GM19025 (cell line): ENCODE measurements at regions not wholly inside any gene's neighbourhood (a gene's known extent, or its start where the extent isn't known, plus 50 kb on each side); places are given as distances from the start of the nearest gene placed in this dataset.
"Not testable (repeated sequence)": the region's sequence is repeated elsewhere in the genome, so short reads cannot be mapped to it uniquely, and the experiment has no call there.

ENCODE experiments used
- ATAC-seq: cut with Tn5 transposase; IDR thresholded peaks from one replicate; pipeline ENCODE4 v1.9.1; 2021; ENCODE audit warnings: mild to moderate bottlenecking, low read depth, moderate library complexity; ENCODE audit not compliant: unreplicated experiment

DNA sequence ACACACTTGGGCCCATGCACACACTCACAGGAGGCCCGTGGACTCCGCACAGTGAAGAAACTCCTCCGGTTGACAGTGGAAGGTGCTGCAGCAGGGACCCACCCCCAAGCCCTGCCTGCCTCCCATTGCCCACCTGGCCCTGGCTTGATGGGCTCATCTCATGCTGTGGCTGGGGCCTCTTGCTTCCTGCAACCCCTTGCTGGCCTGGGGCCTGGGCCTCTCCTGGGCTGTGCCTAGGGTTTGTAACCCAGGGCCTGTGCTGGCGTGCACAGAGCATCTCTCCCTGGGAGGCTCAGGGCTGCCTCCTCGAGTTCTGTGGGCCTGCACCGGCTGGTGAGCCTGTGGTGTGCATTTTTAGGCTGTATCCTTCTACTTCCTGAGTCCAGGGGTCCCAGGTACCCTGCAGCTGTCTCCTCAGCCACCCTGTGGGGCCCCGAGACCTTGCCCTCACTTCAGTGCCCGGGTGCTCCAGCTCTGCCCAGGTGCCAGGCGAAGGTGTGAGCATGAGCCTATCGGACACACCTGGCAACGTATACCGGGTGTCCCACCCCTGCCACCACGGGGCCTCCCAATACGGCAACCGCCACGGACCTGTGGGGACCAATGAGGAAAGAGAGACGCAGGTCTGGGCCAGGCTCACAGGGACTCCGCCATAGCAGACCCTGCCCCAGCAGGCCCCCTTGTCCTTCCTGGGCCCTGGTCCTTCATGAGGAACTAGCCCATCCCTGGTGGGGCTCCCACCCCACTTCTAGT is 158.3 kb upstream of the POTEB2 start:
- not testable (repeated sequence) for ATAC-seq

DNA sequence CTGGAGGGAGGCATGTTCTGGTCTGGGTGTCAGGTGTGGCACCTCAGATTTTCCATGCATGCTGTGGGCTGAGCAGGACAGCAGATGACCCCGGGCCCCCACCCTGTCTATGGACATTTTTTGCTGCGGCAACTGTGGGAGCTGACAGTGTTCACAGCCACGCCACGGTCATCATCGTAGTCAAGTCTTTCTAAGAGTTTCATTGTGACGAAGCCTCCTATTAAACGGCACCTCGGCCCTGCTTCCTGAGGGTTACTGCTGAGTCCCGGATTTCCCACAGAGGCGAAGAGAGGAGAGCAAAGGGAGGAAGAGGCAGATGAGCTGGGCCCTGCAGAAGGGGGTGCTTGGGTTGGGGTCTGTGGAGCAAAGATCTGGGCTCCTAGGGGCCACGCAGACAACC is 152.1 kb upstream of the POTEB2 start:
- ATAC-seq: not testable (repeated sequence)

DNA sequence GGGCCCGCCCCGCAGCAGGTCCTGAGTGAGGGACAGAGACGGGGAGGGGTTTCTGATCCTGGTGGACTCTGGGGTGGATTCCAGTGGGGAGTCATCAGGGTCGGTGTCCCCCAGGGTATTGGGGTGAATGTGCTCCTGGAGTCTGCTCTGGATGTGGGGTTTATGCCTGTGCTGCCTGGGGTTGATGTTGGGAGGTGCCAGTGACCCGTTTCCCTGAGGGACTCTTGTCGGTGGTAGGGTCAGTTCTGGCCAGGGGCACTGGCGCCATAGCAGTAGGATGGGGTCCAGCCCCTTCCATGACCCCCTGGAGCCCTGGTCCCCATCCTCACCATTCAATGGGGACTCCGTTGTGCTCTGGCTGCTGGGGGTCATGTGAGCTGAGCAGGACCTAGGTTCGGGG is 151.2 kb upstream of the POTEB2 start:
- ATAC-seq: not testable (repeated sequence)

DNA sequence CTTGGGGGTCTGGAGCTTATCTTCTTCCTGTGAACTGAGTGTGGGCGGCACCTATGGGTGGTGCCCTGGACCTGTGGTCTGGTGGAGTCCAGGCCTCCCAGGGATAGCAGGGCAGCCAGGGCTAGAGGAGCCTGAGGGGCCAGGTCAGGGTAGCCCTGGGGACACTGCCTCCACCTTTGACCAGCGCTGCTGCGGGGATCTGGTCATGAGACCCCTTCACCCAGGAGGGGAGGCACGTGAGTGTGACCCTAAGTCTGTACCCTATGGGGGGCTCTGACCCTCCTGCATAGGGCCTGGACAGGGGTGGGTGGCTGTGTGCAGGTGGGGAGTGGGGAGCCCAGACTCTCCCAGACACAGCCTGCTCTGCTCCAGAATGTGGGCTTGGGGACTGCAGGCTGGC is 150.5 kb upstream of the POTEB2 start:
- ATAC-seq: not testable (repeated sequence)

DNA sequence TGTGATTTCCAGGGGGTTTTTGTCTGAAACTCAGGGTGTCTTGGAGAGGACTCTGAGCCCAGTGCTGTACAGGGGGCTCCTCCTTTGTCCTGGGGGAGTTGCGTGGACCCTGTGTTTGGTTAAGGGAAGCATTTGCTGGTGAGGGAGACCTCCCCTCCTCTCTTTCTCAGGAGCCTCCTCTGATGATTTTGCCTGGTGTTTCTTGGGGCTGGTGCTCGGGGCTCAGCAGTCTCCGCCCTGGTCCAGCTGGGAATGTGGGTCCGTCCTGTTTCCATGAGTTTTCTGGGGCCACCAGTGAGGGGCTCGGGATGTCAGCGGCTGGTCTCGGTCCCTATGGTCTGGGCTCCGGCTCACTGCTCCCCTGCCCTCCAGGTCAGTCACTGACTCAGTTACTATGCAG is 149.1 kb upstream of the POTEB2 start:
- ATAC-seq: not testable (repeated sequence)

DNA sequence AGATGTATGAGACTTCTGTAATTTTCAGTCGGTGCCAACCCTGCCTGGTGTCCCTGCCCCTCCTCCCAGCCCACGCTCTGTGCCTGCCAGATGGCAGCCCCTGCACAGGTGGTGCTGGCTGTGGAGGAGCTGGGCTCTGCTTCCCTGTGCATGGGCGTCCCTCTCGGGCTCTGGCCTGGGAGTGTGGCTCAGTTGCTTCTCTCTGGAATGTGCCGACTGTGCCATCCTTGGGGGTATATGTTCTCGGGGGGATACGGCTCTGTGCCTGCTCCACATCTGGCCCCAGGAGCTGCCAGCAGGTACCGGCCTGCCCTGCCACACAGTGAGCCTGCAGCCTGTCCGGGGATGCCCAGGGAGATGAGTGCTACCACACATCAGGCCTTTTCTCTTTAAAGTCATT is 147.2 kb upstream of the POTEB2 start:
- ATAC-seq: not testable (repeated sequence)

DNA sequence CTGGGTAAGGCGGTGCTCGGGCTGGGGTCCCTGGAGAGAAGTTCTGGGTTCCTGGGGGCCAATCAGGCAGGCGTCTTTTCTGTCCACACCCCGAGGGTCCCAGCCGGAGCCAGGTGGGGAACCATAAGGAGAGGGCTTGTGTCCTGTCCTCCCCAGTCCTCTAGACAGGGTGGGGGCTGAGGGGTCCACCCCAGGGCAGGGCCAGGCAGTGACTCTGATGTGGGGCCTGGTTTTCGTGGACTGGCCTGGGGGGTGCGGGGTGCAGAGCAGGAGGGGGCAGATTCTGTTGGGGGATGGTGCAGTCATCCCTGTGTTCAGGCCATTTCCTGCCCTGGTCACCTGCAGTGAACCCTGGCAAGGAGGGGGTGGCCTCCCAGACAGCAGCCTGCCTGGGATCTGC is 143.5 kb upstream of the POTEB2 start:
- not testable (repeated sequence) for ATAC-seq

DNA sequence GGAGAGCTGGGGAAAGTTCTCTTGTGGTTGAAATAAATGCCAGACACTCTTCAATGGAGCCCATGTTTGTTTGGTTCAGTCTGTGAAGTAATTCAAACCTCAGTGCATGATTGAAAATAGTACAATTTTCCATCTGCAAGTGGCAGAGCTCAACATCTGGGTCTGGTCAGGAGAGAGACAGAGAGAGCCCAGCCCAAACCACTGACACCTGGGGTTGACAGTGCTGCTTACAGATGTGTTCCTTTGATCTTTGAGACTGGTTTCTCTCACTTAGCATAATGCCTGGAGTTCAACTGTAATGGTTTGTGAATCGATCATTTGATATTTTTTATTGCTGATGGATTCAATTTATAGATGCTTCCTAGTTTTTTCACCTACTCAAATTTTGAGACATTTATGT is 137.3 kb upstream of the POTEB2 start:
- ATAC-seq: not testable (repeated sequence)

DNA sequence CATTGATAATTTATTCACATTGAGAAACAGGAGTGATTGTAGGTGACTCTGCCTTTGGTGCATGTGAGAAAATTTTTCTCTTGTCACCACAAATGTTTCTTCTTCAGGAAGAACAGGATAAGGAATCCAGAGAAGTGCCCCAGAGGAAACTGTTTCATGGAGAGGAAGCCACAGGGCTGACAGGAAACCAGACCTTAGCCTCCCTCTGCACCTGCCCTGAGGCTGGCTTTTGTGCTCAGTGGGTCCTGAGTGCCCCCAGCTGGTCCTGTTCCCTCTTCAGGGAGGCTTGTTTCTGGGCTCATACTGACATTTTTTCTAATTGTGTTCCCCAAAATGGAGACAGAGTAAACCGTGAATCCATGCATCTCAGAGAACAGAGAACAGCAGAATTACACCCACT is 135.8 kb upstream of the POTEB2 start:
- not testable (repeated sequence) for ATAC-seq

DNA sequence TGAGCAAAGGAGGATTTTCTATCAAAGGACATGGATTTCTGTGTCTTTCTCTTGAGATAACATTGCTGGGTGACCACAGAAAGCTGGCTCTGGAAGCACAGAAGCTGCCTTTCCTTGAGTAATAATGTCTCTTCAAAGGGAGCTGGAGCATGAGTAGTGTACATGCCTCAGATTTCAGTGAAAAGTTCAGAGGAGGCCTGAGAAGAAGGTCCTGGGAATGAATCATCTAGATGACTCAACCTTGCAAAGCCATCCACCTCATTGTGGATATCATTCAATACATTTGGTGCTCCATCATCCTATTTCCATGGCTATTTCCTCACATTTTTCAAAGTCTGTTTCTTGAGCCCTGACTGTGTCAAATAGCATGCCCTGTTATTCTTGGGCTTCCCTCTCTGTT is 125.6 kb upstream of the POTEB2 start:
- ATAC-seq: not testable (repeated sequence)

DNA sequence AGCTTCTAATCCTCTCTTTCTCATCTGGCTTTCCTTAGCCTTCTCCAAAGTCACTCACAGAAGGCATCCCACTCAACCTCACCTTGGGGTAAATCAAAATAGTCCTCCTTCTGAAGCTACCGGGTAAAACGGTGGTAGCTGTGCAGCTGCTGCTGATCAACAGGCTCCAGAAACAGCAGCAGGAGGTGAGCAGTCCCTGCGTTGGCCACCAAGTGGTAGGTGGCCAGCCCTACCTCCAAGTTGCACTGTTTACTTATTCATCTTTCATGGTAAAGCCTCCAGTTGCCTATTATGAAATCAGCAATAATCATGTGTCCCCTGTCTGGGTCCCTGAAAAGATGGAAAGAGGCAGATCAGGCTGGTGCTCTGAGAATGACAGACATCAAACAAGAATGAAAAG is 125.1 kb upstream of the POTEB2 start:
- not testable (repeated sequence) for ATAC-seq

DNA sequence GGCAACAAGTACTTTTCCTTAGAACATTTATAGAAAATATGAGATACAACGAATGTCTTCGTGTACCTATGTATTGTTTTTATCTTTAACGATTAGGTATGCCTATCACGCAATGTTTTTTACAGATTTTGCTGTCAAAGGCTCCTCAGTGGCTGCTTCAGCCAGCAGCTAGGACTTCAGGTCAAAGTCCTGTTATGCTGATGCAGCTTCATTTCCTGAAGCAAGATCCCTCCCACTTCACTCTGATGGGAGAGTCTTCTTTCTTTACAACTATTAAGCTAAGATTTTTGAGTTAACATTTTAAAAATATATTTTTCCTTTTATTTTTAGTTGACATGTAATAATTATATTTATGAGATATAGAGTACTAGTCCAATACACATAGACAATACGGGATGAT is 120.7 kb upstream of the POTEB2 start:
- not testable (repeated sequence) for ATAC-seq

DNA sequence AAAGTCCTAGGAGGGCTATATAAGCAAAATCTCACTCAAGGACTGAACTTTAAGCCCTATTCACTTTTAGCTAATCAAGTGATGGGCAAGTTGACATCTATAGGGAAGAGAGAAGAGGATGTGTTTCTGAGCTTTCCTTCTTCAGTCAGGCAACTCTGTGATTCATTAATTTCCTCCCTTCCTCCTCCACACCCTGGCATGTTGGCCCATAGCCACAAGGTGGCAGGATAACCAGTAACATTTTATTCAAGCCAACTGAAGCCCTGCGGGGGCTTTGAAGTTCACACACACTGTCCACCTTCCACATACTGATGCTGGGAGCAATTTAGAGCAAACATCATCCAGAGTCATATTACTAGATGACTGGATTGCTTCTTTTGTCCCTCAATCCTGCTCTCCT is 111.9 kb upstream of the POTEB2 start:
- peak; percentile 73 for ATAC-seq

DNA sequence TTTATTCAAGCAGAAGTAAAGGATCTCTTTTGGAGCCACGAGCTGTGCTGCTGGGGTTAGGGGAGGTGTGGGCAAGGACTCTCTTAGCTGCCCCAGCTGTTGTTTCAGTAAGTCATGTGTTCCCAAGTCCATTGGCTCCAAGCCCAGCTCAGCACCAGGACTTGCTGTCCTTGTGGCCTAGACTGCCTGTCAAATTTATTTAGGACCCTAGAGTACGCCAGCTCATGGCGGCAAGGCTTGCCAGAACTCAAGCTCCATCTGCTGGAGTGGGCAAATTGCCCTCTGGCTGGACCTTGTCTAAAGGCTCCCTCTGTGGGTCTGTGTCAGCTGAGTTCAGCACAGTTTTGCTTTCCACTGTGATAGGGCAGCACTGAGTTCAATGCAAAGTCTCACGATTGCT is 106.6 kb upstream of the POTEB2 start:
- ATAC-seq: not testable (repeated sequence)

DNA sequence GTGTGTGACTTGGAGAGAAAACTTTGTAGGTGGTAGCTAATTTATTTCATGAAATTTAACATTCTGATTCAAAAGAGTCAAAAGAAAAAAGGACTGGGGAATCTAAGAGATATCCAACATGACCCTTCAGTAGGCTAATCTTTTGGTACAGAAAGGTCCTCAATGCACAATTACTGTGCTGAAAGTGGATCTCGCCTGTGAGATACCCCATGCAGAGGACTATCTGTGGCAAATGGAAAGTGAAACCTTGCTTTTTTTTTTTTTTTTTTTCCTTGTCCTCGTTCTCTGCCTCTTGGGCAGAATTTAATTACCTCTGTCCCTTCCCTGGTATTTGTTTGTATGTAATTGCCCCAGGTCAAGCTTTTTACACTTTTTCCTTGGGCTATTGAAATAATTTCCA is 93.2 kb upstream of the POTEB2 start:
- ATAC-seq: not testable (repeated sequence)

DNA sequence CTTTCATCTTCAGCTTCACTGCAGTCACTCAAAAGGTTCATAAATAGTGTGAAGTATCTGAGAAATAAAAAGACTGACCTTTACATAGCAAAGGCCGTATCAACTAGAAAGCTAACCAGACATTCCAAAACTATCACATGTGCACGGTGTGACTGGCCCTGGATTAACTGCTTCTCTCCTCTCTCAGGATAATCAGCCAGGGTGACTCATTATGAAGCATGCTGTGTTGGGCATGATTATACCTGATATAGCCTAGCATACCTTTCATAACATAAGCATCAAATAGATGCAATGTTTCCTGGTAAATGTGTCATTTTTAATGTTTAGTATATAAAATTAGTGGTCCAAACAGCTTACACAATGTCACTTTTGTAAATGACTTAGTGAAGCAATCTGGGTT is 63.2 kb upstream of the POTEB2 start:
- ATAC-seq: not testable (repeated sequence)
